22Rv1 (cell line): ENCODE measurements at regions not wholly inside any gene's neighbourhood (a gene's known extent, or its start where the extent isn't known, plus 50 kb on each side); places are given as distances from the start of the nearest gene placed in this dataset.

ENCODE experiments used
- CTCF ChIP-seq: fragments of 450-650 bp; IDR thresholded peaks from 2 replicates; pipeline ENCODE4 v1.5.1; 2017; ENCODE audit warnings: mild to moderate bottlenecking
- ZFX ChIP-seq: fragments of 450-650 bp; IDR thresholded peaks from 2 replicates; pipeline ENCODE4 v1.6.1; 2017; ENCODE audit warnings: antibody characterized with exemption, borderline replicate concordance

DNA sequence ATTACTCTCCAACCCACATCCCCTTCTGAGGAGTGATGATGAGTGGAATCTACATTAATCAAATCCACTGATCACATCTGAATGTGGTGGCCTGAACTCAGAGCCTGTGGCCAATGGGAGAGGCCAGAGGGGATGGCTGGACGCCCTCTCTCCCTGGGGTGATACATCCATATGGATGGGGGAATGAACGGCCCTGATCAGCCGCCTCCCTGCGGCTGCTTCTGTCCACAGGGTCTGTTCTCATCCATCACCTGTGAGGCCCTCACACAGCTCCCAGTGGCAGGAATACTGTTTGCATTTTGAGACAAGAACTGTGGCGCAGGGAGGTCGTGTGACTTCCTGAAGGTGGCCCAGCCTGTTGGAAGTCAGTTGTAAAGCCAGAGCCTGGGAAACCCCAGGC, 78.3 kb upstream of the SHISAL1 start:
- TF ChIP-seq CTCF: no peak
- TF ChIP-seq ZFX: no peak
